ENCODE measurements at regions not wholly inside any gene's neighbourhood (a gene's known extent, or its start where the extent isn't known, plus 50 kb on each side); places are given as distances from the start of the nearest gene placed in this dataset.

GRCh38 chr6:90425161-90425641 lies 128.6 kb upstream of the BACH2 start:
- H3K4me3 ChIP-seq (ENCODE audit: low read depth, low read length) = no peak overlapping the region
- no peak for TF ChIP-seq POLR2A (IDR thresholded peaks at IDR 0.05; ENCODE audit: extremely low read depth, insufficient read length)
- TF ChIP-seq MAX (IDR thresholded peaks at IDR 0.05; ENCODE audit: low read depth, low read length) = no peak
- TF ChIP-seq MYC (IDR thresholded peaks at IDR 0.05; ENCODE audit: low read depth, low read length) = no peak
- no peak for TF ChIP-seq CTCF (IDR thresholded peaks at IDR 0.05; ENCODE audit: low read depth, low read length)
- no peak for DNase-seq (ENCODE audit: low read depth)

GRCh38 chr6:90424580-90424979 lies 127.9 kb upstream of the BACH2 start:
- H3K4me3 ChIP-seq (ENCODE audit: low read depth, low read length) = no peak overlapping the region
- TF ChIP-seq MYC (IDR thresholded peaks at IDR 0.05; ENCODE audit: low read depth, low read length) (no peak), CTCF (IDR thresholded peaks at IDR 0.05; ENCODE audit: low read depth, low read length) (no peak), MAX (IDR thresholded peaks at IDR 0.05; ENCODE audit: low read depth, low read length) (no peak), POLR2A (IDR thresholded peaks at IDR 0.05; ENCODE audit: extremely low read depth, insufficient read length) (no peak)
- DNase-seq (ENCODE audit: low read depth) = no peak

- no peak overlapping the region for H3K4me3 ChIP-seq (ENCODE audit: low read depth, low read length)
- TF ChIP-seq MYC (IDR thresholded peaks at IDR 0.05; ENCODE audit: low read depth, low read length) (no peak), POLR2A (IDR thresholded peaks at IDR 0.05; ENCODE audit: extremely low read depth, insufficient read length) (no peak), CTCF (IDR thresholded peaks at IDR 0.05; ENCODE audit: low read depth, low read length) (no peak), MAX (IDR thresholded peaks at IDR 0.05; ENCODE audit: low read depth, low read length) (no peak)
- no peak for DNase-seq (ENCODE audit: low read depth)
Observed at GRCh38 chr6:90421666-90422065, 125.0 kb upstream of the BACH2 start.

- no peak for DNase-seq (ENCODE audit: low read depth)
- H3K4me3 ChIP-seq (ENCODE audit: low read depth, low read length) = no peak overlapping the region
- TF ChIP-seq CTCF (IDR thresholded peaks at IDR 0.05; ENCODE audit: low read depth, low read length) = no peak
- TF ChIP-seq MAX (IDR thresholded peaks at IDR 0.05; ENCODE audit: low read depth, low read length) = no peak
- no peak for TF ChIP-seq POLR2A (IDR thresholded peaks at IDR 0.05; ENCODE audit: extremely low read depth, insufficient read length)
- TF ChIP-seq MYC (IDR thresholded peaks at IDR 0.05; ENCODE audit: low read depth, low read length) = no peak
Observed at GRCh38 chr6:90420500-90420899, 123.9 kb upstream of the BACH2 start.

- H3K4me3 ChIP-seq (ENCODE audit: low read depth, low read length) = no peak overlapping the region
- TF ChIP-seq MYC (IDR thresholded peaks at IDR 0.05; ENCODE audit: low read depth, low read length) = no peak
- TF ChIP-seq MAX (IDR thresholded peaks at IDR 0.05; ENCODE audit: low read depth, low read length) = no peak
- TF ChIP-seq POLR2A (IDR thresholded peaks at IDR 0.05; ENCODE audit: extremely low read depth, insufficient read length) = no peak
- no peak for TF ChIP-seq CTCF (IDR thresholded peaks at IDR 0.05; ENCODE audit: low read depth, low read length)
- no peak for DNase-seq (ENCODE audit: low read depth)
Observed at GRCh38 chr6:90417385-90417784, 120.7 kb upstream of the BACH2 start.

- DNase-seq (ENCODE audit: low read depth) = no peak
- no peak overlapping the region for H3K4me3 ChIP-seq (ENCODE audit: low read depth, low read length)
- TF ChIP-seq CTCF (IDR thresholded peaks at IDR 0.05; ENCODE audit: low read depth, low read length) (no peak), MYC (IDR thresholded peaks at IDR 0.05; ENCODE audit: low read depth, low read length) (no peak)
Observed at GRCh38 chr6:90416322-90416721, 119.7 kb upstream of the BACH2 start.
